ENCODE measurements at regions not wholly inside any gene's neighbourhood (a gene's known extent, or its start where the extent isn't known, plus 50 kb on each side); places are given as distances from the start of the nearest gene placed in this dataset.

DNA sequence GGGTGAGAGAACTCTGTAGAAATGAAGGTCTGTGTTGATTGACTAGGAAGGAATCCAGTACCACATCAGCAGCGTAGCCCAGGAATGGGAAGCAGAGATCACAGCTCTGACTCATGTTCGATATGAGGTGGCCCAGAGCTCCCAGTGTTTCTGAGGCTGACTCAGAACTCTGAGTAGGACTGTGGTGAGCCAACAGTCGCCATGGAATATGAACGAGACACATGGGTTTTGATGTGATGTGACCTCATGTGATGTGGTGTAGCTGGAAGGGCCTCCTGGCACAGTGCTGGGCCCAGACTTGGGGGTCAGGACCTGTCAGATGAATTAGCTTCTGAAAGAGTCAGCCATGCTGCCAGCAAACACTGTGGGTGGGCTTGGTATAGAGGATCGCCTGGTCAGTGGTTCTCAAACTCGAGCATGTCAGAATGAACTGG, 237.0 kb downstream of the MRPL39 start:
- TF ChIP-seq, protein P1, sequence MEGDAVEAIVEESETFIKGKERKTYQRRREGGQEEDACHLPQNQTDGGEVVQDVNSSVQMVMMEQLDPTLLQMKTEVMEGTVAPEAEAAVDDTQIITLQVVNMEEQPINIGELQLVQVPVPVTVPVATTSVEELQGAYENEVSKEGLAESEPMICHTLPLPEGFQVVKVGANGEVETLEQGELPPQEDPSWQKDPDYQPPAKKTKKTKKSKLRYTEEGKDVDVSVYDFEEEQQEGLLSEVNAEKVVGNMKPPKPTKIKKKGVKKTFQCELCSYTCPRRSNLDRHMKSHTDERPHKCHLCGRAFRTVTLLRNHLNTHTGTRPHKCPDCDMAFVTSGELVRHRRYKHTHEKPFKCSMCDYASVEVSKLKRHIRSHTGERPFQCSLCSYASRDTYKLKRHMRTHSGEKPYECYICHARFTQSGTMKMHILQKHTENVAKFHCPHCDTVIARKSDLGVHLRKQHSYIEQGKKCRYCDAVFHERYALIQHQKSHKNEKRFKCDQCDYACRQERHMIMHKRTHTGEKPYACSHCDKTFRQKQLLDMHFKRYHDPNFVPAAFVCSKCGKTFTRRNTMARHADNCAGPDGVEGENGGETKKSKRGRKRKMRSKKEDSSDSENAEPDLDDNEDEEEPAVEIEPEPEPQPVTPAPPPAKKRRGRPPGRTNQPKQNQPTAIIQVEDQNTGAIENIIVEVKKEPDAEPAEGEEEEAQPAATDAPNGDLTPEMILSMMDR (IDR thresholded peaks at IDR 0.05; ENCODE audit: low read depth, low read length): no peak
- no peak for TF ChIP-seq EZH2phosphoT487 (IDR thresholded peaks at IDR 0.05; ENCODE audit: low read depth)

Measured in OCI-LY3 (cell line).